Nephron progenitor cell (in vitro differentiated cells): ENCODE measurements at regions not wholly inside any gene's neighbourhood (a gene's known extent, or its start where the extent isn't known, plus 50 kb on each side); places are given as distances from the start of the nearest gene placed in this dataset.

ENCODE experiments used
- DNase-seq: peaks from one replicate; pipeline ENCODE4 v3.0.0; 2021
- H3K27ac Mint-ChIP-seq: 2 replicates; pipeline ENCODE4 v1.8.0; 2021; ENCODE audit warnings: mild to moderate bottlenecking, moderate library complexity, mixed read lengths
- H3K27me3 Mint-ChIP-seq: 2 replicates; pipeline ENCODE4 v1.8.0; 2021; ENCODE audit warnings: mild to moderate bottlenecking, low read depth, mixed read lengths; ENCODE audit not compliant: poor library complexity
- H3K36me3 Mint-ChIP-seq: 2 replicates; pipeline ENCODE4 v1.8.0; 2021; ENCODE audit warnings: low read depth, mixed read lengths
- H3K4me1 Mint-ChIP-seq: 2 replicates; pipeline ENCODE4 v1.8.0; 2021; ENCODE audit warnings: mixed read lengths
- H3K4me3 Mint-ChIP-seq: 2 replicates; pipeline ENCODE4 v1.8.0; 2021; ENCODE audit warnings: mild to moderate bottlenecking, moderate library complexity, mixed read lengths
- H3K9me3 Mint-ChIP-seq: 2 replicates; pipeline ENCODE4 v1.8.0; 2021; ENCODE audit warnings: mild to moderate bottlenecking, moderate library complexity, mixed read lengths
- CTCF ChIP-seq: fragments of 200-600 bp; sonication (generic); IDR thresholded peaks from 2 replicates; pipeline ENCODE4 v1.5.0; 2021; ENCODE audit warnings: antibody characterized with exemption

DNA sequence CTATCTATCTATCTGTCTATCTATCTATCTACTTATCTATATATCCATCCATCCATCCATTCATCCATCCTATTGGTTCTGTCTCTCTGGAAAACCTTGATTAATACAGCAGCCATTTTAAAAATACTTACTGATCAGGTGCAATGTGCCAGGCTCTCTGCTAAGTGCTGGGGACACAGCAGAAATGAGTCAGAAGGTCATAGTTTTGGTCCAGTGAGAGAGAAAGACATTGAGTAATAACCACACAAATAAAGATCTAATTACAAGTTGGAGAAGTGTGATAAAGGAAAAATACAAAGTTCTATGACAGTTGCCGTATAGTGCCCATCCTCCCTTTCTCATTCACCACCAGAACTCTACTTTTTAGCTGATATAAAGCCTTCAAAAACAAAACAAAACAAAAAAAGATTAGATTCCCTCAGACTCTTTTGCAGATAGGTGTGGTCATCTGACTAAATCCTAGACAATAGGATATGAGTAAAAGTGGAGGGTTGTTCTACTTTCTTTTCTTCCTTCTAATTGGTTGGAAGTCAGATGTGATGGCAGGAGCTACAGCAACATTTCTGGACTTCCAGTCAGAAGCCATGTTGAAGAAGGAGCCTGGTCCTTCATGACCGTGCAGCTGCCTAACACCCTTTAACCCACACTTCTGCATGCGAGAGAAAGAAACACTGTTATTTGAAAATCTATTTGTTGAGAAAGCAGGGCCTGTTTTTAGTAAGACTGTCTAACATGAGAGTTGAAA is 72.0 kb upstream of the TOX3 start:
- no peaks in the 10 kb centered on the region for H3K4me1 Mint-ChIP-seq
- peaks cover 24% of the 10 kb centered on the region for H3K27me3 Mint-ChIP-seq
- DNase-seq: no peak
- H3K36me3 Mint-ChIP-seq: no peaks in the 10 kb centered on the region
- H3K27ac Mint-ChIP-seq: no peak overlapping the region
- H3K4me3 Mint-ChIP-seq: no peak overlapping the region
- H3K9me3 Mint-ChIP-seq: no peaks in the 10 kb centered on the region
- no peak for TF ChIP-seq CTCF

GRCh38 chr16:52617591-52617990 is 70.6 kb upstream of the TOX3 start:
- Mint-ChIP-seq H3K4me3 (no peak overlapping the region), H3K4me1 (no peaks in the 10 kb centered on the region), H3K36me3 (no peaks in the 10 kb centered on the region), H3K9me3 (no peaks in the 10 kb centered on the region), H3K27ac (no peak overlapping the region), H3K27me3 (peaks cover 11% of the 10 kb centered on the region)
- no peak for TF ChIP-seq CTCF
- no peak for DNase-seq

DNA sequence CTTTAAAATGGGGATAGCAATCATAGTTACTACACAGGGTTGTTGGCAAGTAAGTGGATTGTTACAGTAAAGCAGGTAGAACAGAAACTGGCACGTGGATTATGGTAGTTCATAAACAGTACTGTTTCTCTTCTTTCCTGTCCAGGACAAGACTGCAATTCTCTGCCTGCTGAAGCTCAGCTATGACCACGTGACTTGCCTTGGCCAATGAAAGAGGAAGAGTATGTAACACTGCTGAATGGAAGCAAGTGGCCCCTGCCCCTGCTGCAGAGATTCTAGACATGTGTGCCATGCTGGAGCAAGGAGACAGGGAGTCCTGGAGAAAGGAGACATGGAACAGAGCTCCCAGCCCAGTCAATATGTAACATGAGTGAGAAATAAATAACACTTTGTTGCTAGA is 66.6 kb upstream of the TOX3 start:
- DNase-seq: no peak
- H3K27me3 Mint-ChIP-seq: no peaks in the 10 kb centered on the region
- H3K4me3 Mint-ChIP-seq: no peak overlapping the region
- H3K9me3 Mint-ChIP-seq: no peaks in the 10 kb centered on the region
- no peaks in the 10 kb centered on the region for H3K36me3 Mint-ChIP-seq
- TF ChIP-seq CTCF: no peak
- no peaks in the 10 kb centered on the region for H3K4me1 Mint-ChIP-seq
- no peak overlapping the region for H3K27ac Mint-ChIP-seq

DNA sequence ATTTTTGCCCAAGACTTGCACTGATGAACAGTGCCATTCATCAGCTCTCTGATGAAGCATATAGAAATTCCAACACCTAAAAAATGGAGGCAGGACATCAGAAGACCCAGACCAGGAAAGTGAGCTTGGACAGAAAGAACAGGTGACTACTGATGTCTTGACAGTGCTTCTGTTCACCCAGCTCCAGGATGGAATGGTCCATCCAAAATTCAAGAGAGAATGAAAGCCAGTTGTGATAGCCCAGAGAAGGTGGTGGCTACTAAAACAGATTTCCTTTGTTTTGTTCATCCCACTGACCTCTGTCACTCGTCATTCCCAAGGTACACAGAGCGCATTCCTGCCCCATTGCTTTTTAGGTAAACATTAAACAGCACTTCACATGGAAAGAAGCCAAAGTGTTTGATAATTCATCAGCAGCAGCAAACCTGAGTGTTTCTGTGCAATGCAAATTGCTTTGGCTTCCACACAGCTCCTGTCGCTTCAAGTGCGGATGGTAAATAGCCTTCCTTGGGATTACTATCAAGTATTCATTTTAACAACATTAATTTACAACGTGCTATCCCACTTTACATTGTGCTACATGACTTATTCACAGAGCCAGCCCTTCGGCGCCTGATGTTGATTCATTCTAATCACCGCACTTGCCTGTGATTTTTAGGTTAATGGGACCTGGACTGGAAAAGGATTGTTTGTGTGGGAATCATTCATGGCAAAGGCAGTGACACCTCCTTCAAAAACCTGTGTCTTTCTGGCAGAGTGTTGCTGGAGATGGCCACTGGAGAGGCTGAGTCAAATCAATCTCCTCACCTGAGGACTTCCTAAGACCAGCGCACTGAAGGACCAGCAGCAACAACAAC is 65.1 kb upstream of the TOX3 start:
- Mint-ChIP-seq H3K36me3 (no peaks in the 10 kb centered on the region), H3K27ac (no peak overlapping the region), H3K9me3 (no peaks in the 10 kb centered on the region), H3K27me3 (no peaks in the 10 kb centered on the region), H3K4me3 (no peak overlapping the region), H3K4me1 (no peaks in the 10 kb centered on the region)
- TF ChIP-seq CTCF: no peak
- DNase-seq: no peak

DNA sequence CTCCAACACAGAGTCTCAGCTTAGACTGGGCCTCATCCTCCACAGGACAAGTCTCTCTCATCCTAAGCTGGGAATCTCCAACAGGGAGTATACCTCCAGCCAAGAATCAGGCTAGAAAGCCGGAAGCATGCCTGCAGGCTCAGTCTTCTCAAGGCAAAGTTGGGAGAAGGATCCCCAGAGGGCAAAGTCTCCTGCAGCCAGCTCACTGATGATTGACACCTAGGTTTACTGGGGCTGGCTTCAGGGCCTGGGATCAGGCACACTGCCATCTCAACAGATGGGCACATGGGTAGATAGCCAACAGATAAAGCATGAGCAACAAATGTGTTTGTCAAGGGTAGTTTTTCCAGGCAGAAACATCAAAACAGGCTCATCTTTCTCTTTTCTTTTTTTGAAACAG is 56.1 kb upstream of the TOX3 start:
- no peak overlapping the region for H3K27ac Mint-ChIP-seq
- no peak for TF ChIP-seq CTCF
- H3K36me3 Mint-ChIP-seq: no peaks in the 10 kb centered on the region
- no peaks in the 10 kb centered on the region for H3K4me1 Mint-ChIP-seq
- no peak overlapping the region for H3K4me3 Mint-ChIP-seq
- H3K27me3 Mint-ChIP-seq: peaks cover 4% of the 10 kb centered on the region
- DNase-seq: no peak
- peaks cover 3% of the 10 kb centered on the region for H3K9me3 Mint-ChIP-seq
